Stimulated activated CD4-positive, alpha-beta T cell treated with anti-CD3 and anti-CD28 coated beads, Interleukin-4, amount 100 ng/mL, for 4 hours (primary cell): ENCODE measurements at regions not wholly inside any gene's neighbourhood (a gene's known extent, or its start where the extent isn't known, plus 50 kb on each side); places are given as distances from the start of the nearest gene placed in this dataset.
"Not testable (repeated sequence)": the region's sequence is repeated elsewhere in the genome, so short reads cannot be mapped to it uniquely, and the experiment has no call there.

Experiments
- DNase-seq, 2 experiments: peaks; one replicate each; pipeline ENCODE4 v3.0.0-alpha.2; 2020

- no peak for DNase-seq
Measured at GRCh38 chr2:2650608-2651375, 319.7 kb upstream of the MYT1L start.

- no peak for DNase-seq
Measured at GRCh38 chr2:2649109-2650072, 318.3 kb upstream of the MYT1L start.

- no peak for DNase-seq
Measured at GRCh38 chr2:2648094-2648493, 317.0 kb upstream of the MYT1L start.

- no peak for DNase-seq
Measured at GRCh38 chr2:2647141-2647541, 316.1 kb upstream of the MYT1L start.

- peak; percentile 17 to 57 for DNase-seq
Measured at GRCh38 chr2:2646433-2647051, 315.5 kb upstream of the MYT1L start.

GRCh38 chr2:2645162-2645855, 314.2 kb upstream of the MYT1L start:
- no peak for DNase-seq

GRCh38 chr2:2644751-2645150, 313.7 kb upstream of the MYT1L start:
- not testable (repeated sequence) for DNase-seq

GRCh38 chr2:2644040-2644439, 313.0 kb upstream of the MYT1L start:
- no peak for DNase-seq

- no peak for DNase-seq
Measured at GRCh38 chr2:2642906-2643890, 312.1 kb upstream of the MYT1L start.

GRCh38 chr2:2641541-2642410, 310.7 kb upstream of the MYT1L start:
- DNase-seq: no peak

GRCh38 chr2:2640818-2641217, 309.7 kb upstream of the MYT1L start:
- DNase-seq: no peak

GRCh38 chr2:2640371-2640770, 309.3 kb upstream of the MYT1L start:
- no peak for DNase-seq

- no peak for DNase-seq
Measured at GRCh38 chr2:2639251-2640139, 308.4 kb upstream of the MYT1L start.

GRCh38 chr2:2638547-2639220, 307.6 kb upstream of the MYT1L start:
- no peak for DNase-seq

GRCh38 chr2:2636813-2637212, 305.7 kb upstream of the MYT1L start:
- no peak for DNase-seq

- DNase-seq: no peak
Measured at GRCh38 chr2:2635025-2635528, 304.0 kb upstream of the MYT1L start.

- no peak for DNase-seq
Measured at GRCh38 chr2:2633017-2633416, 301.9 kb upstream of the MYT1L start.

GRCh38 chr2:2623939-2624338, 292.9 kb upstream of the MYT1L start:
- DNase-seq: no peak

- DNase-seq: no peak
Measured at GRCh38 chr2:2621855-2622254, 290.8 kb upstream of the MYT1L start.
